ENCODE measurements at regions not wholly inside any gene's neighbourhood (a gene's known extent, or its start where the extent isn't known, plus 50 kb on each side); places are given as distances from the start of the nearest gene placed in this dataset.

- H3K4me1 ChIP-seq: no peaks in the 10 kb centered on the region
- no peaks in the 10 kb centered on the region for H3K27me3 ChIP-seq
- H3K36me3 ChIP-seq: no peaks in the 10 kb centered on the region
- H3K27ac ChIP-seq (replicated peaks in 1 of 4): no peak overlapping the region
- intact Hi-C loops (cut with DNase I): no loop called here
- H3K9me3 ChIP-seq: no peaks in the 10 kb centered on the region
- no peak for DNase-seq (ENCODE audit: extremely low spot score)
- H3K4me3 ChIP-seq: no peak overlapping the region
- TF ChIP-seq POLR2A (IDR thresholded peaks at IDR 0.05; ENCODE audit: low read depth): no peak
- no peak for TF ChIP-seq CTCF (IDR thresholded peaks at IDR 0.05)
- no peak for TF ChIP-seq POLR2AphosphoS5 (IDR thresholded peaks at IDR 0.05)
- TF ChIP-seq EP300 (IDR thresholded peaks at IDR 0.05): no peak
- WGBS: 63% methylated on average over 5 of the region's 5 CpGs
These were observed 134.8 kb downstream of the CMPK2 start for GRCh38 chr2:6730649-6731532.

GRCh38 chr2:6739547-6739946, 126.2 kb downstream of the CMPK2 start:
- no peaks in the 10 kb centered on the region for H3K27me3 ChIP-seq
- H3K27ac ChIP-seq (replicated peaks in 1 of 4): no peak overlapping the region
- no peaks in the 10 kb centered on the region for H3K4me1 ChIP-seq
- no peak overlapping the region for H3K4me3 ChIP-seq
- DNase-seq (ENCODE audit: extremely low spot score): no peak
- H3K9me3 ChIP-seq: no peaks in the 10 kb centered on the region
- no peaks in the 10 kb centered on the region for H3K36me3 ChIP-seq
- WGBS: 83% methylated on average over 7 of the region's 7 CpGs
- intact Hi-C loops (cut with DNase I): no loop called here
- TF ChIP-seq EP300 (IDR thresholded peaks at IDR 0.05) (no peak), CTCF (IDR thresholded peaks at IDR 0.05) (no peak)

GRCh38 chr2:6741229-6741628, 124.5 kb downstream of the CMPK2 start:
- Histone ChIP-seq H3K9me3 (no peaks in the 10 kb centered on the region), H3K27ac (replicated peaks in 1 of 4) (no peak overlapping the region), H3K36me3 (no peaks in the 10 kb centered on the region), H3K4me3 (no peak overlapping the region), H3K27me3 (peaks cover 0 to under 1% (median 0%) of the 10 kb centered on the region in 4 donors), H3K4me1 (no peaks in the 10 kb centered on the region)
- intact Hi-C loops (cut with DNase I): no loop called here
- TF ChIP-seq POLR2A (IDR thresholded peaks at IDR 0.05; ENCODE audit: low read depth) (no peak), POLR2AphosphoS5 (IDR thresholded peaks at IDR 0.05) (no peak), EP300 (IDR thresholded peaks at IDR 0.05) (no peak), CTCF (IDR thresholded peaks at IDR 0.05) (no peak)
- no peak for DNase-seq (ENCODE audit: extremely low spot score)
- WGBS: 95% methylated on average over 1 of the region's 1 CpG

GRCh38 chr2:6744038-6744437, 121.7 kb downstream of the CMPK2 start:
- intact Hi-C loops (cut with DNase I): no loop called here
- H3K4me1 ChIP-seq: no peaks in the 10 kb centered on the region
- WGBS: 76% methylated on average over 4 of the region's 4 CpGs

More at GRCh38 chr2:6744038-6744437, 121.7 kb downstream of the CMPK2 start:
- H3K4me3 ChIP-seq: no peak overlapping the region
- peaks cover 0 to 4% (median 0%) of the 10 kb centered on the region in 4 donors for H3K27me3 ChIP-seq
- no peaks in the 10 kb centered on the region for H3K36me3 ChIP-seq
- TF ChIP-seq CTCF (IDR thresholded peaks at IDR 0.05) (no peak), EP300 (IDR thresholded peaks at IDR 0.05) (no peak), POLR2A (IDR thresholded peaks at IDR 0.05; ENCODE audit: low read depth) (no peak), POLR2AphosphoS5 (IDR thresholded peaks at IDR 0.05) (no peak)
- no peaks in the 10 kb centered on the region for H3K9me3 ChIP-seq
- H3K27ac ChIP-seq (replicated peaks in 1 of 4): no peak overlapping the region
- no peak for DNase-seq (ENCODE audit: extremely low spot score)
